ENCODE measurements at regions not wholly inside any gene's neighbourhood (a gene's known extent, or its start where the extent isn't known, plus 50 kb on each side); places are given as distances from the start of the nearest gene placed in this dataset.

DNA sequence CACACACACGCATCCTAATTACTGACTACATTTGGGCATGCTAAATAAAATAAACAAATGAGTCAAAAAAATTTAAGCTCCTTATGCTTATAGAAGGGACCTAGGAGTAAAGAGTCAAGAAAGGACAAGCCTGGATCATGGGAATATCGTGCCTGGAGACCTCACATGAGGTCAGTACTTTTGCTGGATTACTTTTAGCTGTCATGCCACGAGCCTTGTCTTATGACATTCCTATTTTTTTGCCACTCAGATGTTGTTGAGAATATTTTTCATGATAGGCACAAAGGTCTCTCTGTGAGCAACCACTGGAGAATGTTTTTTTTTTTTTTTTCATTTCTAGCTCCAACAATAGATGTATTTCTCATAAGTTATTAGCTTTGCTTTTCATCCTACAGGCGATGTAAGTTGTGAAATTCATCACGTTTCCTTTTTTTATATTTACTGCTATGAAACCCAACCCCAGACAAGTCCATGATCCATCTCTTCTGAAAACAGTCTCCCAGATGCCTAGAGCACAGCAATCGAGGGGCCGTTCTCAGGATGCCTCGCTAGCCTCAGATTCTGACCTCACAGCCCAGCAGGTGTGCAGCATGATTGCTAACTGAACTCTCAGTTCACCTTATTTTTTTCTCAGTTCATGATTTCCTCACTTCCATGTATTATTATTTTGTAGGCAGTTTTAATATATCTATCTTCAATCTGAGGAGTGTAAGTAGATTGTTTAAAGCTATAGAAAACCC, 464.5 kb downstream of the IRS1 start:
- no peak for TF ChIP-seq POLR2A (IDR thresholded peaks at IDR 0.05; ENCODE audit: low read length)
- TF ChIP-seq RCOR1 (IDR thresholded peaks at IDR 0.05; ENCODE audit: low read depth, low read length) = no peak
- no peak for TF ChIP-seq JUNB (IDR thresholded peaks at IDR 0.05)
- TF ChIP-seq EP300 (IDR thresholded peaks at IDR 0.05) = no peak
- TF ChIP-seq, protein P1, sequence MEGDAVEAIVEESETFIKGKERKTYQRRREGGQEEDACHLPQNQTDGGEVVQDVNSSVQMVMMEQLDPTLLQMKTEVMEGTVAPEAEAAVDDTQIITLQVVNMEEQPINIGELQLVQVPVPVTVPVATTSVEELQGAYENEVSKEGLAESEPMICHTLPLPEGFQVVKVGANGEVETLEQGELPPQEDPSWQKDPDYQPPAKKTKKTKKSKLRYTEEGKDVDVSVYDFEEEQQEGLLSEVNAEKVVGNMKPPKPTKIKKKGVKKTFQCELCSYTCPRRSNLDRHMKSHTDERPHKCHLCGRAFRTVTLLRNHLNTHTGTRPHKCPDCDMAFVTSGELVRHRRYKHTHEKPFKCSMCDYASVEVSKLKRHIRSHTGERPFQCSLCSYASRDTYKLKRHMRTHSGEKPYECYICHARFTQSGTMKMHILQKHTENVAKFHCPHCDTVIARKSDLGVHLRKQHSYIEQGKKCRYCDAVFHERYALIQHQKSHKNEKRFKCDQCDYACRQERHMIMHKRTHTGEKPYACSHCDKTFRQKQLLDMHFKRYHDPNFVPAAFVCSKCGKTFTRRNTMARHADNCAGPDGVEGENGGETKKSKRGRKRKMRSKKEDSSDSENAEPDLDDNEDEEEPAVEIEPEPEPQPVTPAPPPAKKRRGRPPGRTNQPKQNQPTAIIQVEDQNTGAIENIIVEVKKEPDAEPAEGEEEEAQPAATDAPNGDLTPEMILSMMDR (IDR thresholded peaks at IDR 0.05) = no peak
- no peak for TF ChIP-seq RFX5 (IDR thresholded peaks at IDR 0.05)
- TF ChIP-seq CBX2 (IDR thresholded peaks at IDR 0.05; ENCODE audit: borderline replicate concordance, low read depth) = no peak
- TF ChIP-seq, protein P2, sequence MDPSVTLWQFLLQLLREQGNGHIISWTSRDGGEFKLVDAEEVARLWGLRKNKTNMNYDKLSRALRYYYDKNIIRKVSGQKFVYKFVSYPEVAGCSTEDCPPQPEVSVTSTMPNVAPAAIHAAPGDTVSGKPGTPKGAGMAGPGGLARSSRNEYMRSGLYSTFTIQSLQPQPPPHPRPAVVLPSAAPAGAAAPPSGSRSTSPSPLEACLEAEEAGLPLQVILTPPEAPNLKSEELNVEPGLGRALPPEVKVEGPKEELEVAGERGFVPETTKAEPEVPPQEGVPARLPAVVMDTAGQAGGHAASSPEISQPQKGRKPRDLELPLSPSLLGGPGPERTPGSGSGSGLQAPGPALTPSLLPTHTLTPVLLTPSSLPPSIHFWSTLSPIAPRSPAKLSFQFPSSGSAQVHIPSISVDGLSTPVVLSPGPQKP (IDR thresholded peaks at IDR 0.05; ENCODE audit: low read depth, low read length) = no peak
- TF ChIP-seq KDM1A (IDR thresholded peaks at IDR 0.05; ENCODE audit: low read depth) = no peak
- no peak for TF ChIP-seq SMC3 (IDR thresholded peaks at IDR 0.05)

Data from A549 (cell line).